Lung (tissue), 11 donors: ENCODE measurements at regions not wholly inside any gene's neighbourhood (a gene's known extent, or its start where the extent isn't known, plus 50 kb on each side); places are given as distances from the start of the nearest gene placed in this dataset.

Experiments used
- ATAC-seq: fragments of 200-7000 bp; cut with Tn5 transposase; one replicate; pipeline ENCODE4 v1.9.1; 2020; ENCODE audit warnings: moderate number of reproducible peaks; ENCODE audit not compliant: insufficient read depth, low FRiP score
- DNase-seq, 3 donors: peaks; one replicate each; pipeline ENCODE4 v3.0.0-alpha.2; 2013 to 2017
- H3K27ac ChIP-seq, 2 donors: one replicate each; pipeline ENCODE4 v1.5.1; 2013; ENCODE audit warnings: mild to moderate bottlenecking in 2 of 2, moderate library complexity in 2 of 2, control low read depth in 1 of 2, inconsistent platforms in 1 of 2, low read depth in 1 of 2, low read length in 1 of 2
- H3K27me3 ChIP-seq, 3 donors: one replicate each; pipeline ENCODE4 v1.5.1; 2013; ENCODE audit warnings: low read length in 2 of 3; ENCODE audit not compliant: control insufficient read depth in 3 of 3, insufficient read depth in 3 of 3
- H3K36me3 ChIP-seq, 4 donors: one replicate each; pipeline ENCODE4 v1.5.1; 2013; ENCODE audit warnings: low read length in 4 of 4, mild to moderate bottlenecking in 1 of 4, moderate library complexity in 1 of 4; ENCODE audit not compliant: control insufficient read depth in 4 of 4, insufficient read depth in 4 of 4
- H3K4me1 ChIP-seq, 5 donors: one replicate each; pipeline ENCODE4 v1.5.1; 2013; ENCODE audit warnings: low read length in 5 of 5, mild to moderate bottlenecking in 2 of 5, moderate library complexity in 1 of 5; ENCODE audit not compliant: control insufficient read depth in 5 of 5, insufficient read depth in 5 of 5
- H3K4me3 ChIP-seq: one replicate; pipeline ENCODE4 v1.5.1; 2013; ENCODE audit warnings: mild to moderate bottlenecking, control low read depth, moderate library complexity
- H3K9ac ChIP-seq, 2 donors: one replicate each; pipeline ENCODE4 v1.5.1; 2013; ENCODE audit warnings: low read length in 2 of 2, control low read depth in 1 of 2; ENCODE audit not compliant: insufficient read depth in 1 of 2
- H3K9me3 ChIP-seq, 4 donors: one replicate each; pipeline ENCODE4 v1.5.1; 2013; ENCODE audit warnings: low read length in 3 of 4, mild to moderate bottlenecking in 1 of 4, moderate library complexity in 1 of 4; ENCODE audit not compliant: control insufficient read depth in 4 of 4, insufficient read depth in 3 of 4
- CTCF ChIP-seq: IDR thresholded peaks from 2 replicates; pipeline ENCODE4 v1.5.1; 2012; ENCODE audit warnings: mild to moderate bottlenecking; ENCODE audit errors: control extremely low read depth, extremely low read depth
- WGBS, 2 donors: extraction: QIAGEN DNeasy Blood & Tissue Kit; methylation state at CpG; one replicate each; pipeline ENCODE4 v1.1.7; 2013; 5-methylcytosine and 5-hydroxymethylcytosine counted together
- donor health status: control.
- donor health status: control.
- donor health status: Bipolar disorder and iron deficiency.
- donor health status: healthy.
- donor health status: DM: yes; HTN: yes; CAD: no.

GRCh38 chr18:64695851-64696553 lies 547.1 kb upstream of the LINC00305 start:
- H3K4me3 ChIP-seq = no peak overlapping the region
- H3K27ac ChIP-seq = no peak overlapping the region
- H3K4me1 ChIP-seq = no peaks in the 10 kb centered on the region
- ATAC-seq (no peak), DNase-seq (no peak)
- 60 to 70% methylated on average over 9 of the region's 9 CpGs for WGBS, 2 donors
- no peaks in the 10 kb centered on the region for H3K9me3 ChIP-seq
- no peaks in the 10 kb centered on the region for H3K27me3 ChIP-seq
- H3K36me3 ChIP-seq = no peaks in the 10 kb centered on the region
- TF ChIP-seq CTCF = no peak
- no peak overlapping the region for H3K9ac ChIP-seq

- no peak overlapping the region for H3K4me3 ChIP-seq
- no peaks in the 10 kb centered on the region for H3K9me3 ChIP-seq
- WGBS, 2 donors = 80 to 81% methylated on average over 4 of the region's 4 CpGs
- no peak for DNase-seq
- H3K4me1 ChIP-seq = no peaks in the 10 kb centered on the region
- no peak for TF ChIP-seq CTCF
- H3K27ac ChIP-seq = no peak overlapping the region
- ATAC-seq = no peak
- no peaks in the 10 kb centered on the region for H3K27me3 ChIP-seq
- H3K36me3 ChIP-seq = no peaks in the 10 kb centered on the region
- no peak overlapping the region for H3K9ac ChIP-seq
Measured at GRCh38 chr18:64693766-64694165, 544.9 kb upstream of the LINC00305 start.

GRCh38 chr18:64692826-64693225 lies 543.9 kb upstream of the LINC00305 start:
- Histone ChIP-seq H3K4me3 (no peak overlapping the region), H3K27me3 (no peaks in the 10 kb centered on the region), H3K27ac (no peak overlapping the region), H3K9me3 (no peaks in the 10 kb centered on the region), H3K4me1 (no peaks in the 10 kb centered on the region), H3K9ac (no peak overlapping the region), H3K36me3 (no peaks in the 10 kb centered on the region)
- ATAC-seq (no peak), DNase-seq (no peak)
- TF ChIP-seq CTCF = no peak
- 82 to 84% methylated on average over 2 of the region's 2 CpGs for WGBS, 2 donors

- WGBS, 2 donors = 64 to 78% methylated on average over 2 of the region's 2 CpGs
- H3K4me3 ChIP-seq = no peak overlapping the region
Measured at GRCh38 chr18:64679121-64679520, 530.2 kb upstream of the LINC00305 start.

More at GRCh38 chr18:64679121-64679520, 530.2 kb upstream of the LINC00305 start:
- Histone ChIP-seq H3K27me3 (no peaks in the 10 kb centered on the region), H3K27ac (no peak overlapping the region), H3K4me1 (no peaks in the 10 kb centered on the region), H3K36me3 (no peaks in the 10 kb centered on the region), H3K9ac (no peak overlapping the region), H3K9me3 (no peaks in the 10 kb centered on the region)
- ATAC-seq (no peak), DNase-seq (no peak)
- TF ChIP-seq CTCF = no peak
